ENCODE measurements at regions not wholly inside any gene's neighbourhood (a gene's known extent, or its start where the extent isn't known, plus 50 kb on each side); places are given as distances from the start of the nearest gene placed in this dataset.
"Not testable (repeated sequence)": the region's sequence is repeated elsewhere in the genome, so short reads cannot be mapped to it uniquely, and the experiment has no call there.

DNA sequence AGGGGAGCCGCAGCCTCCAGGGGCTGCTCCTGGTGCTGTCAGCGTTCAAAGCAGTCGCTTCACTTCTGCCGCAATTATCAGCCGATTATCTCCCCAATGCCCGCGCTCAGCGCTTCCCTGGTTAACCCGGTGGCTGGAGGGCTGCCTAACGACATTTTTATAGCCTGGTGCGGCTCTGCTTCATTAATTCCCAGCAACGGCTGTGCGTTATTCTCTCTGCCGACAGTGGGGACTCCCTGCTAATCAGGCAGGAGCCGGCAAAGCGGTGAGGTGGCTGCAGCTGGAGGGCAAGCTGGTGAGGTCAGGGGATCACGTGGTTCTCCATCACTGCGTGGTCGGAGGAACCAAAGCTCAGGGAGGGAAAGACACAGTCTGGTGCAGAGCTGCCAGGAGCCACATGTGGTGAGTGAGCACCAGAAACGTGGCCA, 62.9 kb downstream of the GLRX5 start:
- DNase-seq (ENCODE audit: low read depth): peak; percentile 12

DNA sequence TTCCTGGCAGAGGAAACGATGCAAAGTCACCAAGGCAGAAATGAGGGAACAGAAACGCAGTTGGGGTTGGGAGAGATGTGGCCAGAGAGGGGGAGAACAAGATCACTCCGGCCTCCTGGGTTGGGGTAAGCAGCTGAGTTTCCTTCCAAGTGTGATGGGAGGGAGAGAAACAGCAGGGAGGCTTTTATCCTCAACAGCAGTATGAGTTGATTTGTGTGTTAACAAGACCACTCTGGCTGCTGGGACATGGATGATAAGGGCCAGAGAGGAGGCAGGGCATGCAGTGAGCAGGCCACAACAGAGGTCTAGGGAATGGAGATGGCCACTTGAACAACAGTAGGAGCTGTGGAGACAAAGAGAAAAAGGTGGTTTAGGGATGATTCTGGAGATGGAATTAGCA, 66.8 kb downstream of the GLRX5 start:
- DNase-seq (ENCODE audit: low read depth): no peak

- DNase-seq (ENCODE audit: low read depth): no peak
These were observed 68.6 kb downstream of the GLRX5 start for GRCh38 chr14:95603415-95603814.

- no peak for DNase-seq (ENCODE audit: low read depth)
These were observed 71.4 kb downstream of the GLRX5 start for GRCh38 chr14:95606266-95606665.

DNA sequence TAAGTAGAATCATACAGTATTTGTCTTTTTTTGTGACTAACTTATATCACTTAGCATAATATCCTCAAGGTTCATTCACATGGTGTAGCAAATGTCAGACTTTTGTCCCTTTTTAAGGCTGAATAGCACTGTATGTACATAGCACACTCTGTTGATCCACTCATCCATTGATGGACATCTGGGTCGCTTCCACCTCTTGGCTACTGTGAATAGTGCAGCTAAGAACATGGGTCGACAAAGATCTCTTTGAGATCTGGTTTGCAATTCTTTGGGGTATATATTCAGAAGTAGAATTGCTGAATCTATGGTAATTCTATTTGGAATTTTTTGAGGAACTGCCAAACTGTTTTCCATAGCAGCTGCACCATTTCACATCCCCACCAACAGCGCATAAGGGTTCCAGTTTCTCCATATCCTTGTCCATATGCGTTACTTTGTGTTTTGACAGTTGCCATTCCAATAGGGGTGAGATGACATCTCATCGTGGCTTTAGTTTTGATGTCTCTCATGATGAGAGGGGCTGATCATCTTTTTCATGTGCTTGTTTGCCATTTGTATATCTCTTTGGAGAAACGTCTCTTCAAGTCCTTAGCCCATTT, 73.9 kb downstream of the GLRX5 start:
- DNase-seq (ENCODE audit: low read depth): no peak

DNA sequence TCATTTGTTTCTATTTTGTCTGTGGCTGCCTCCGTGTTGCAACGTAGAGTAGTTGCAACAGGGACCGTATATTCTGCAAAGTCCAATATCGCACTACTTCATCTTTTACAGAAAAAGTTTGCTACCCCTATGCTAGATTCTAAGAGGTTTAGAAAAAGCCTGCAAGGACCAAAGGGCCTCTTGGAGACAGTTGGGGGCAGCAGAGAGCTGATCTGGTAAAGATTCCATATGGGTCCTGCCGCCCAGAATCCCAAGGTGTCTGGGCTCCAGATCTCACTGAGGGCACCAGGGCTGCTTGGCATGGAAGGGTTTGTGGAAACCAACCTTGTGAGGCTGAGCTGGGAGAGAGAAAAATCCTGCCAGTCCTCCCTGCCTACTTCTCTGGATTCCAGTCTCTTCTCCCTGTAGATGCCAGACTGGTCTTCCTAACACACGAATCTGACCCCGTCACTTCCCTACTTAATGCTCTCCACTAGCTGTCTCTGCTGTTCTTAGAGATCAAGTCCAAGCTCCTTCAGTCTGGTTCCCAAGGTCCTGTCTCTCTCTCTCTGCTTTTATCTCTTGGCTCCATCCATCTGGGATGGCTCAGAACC, 74.6 kb downstream of the GLRX5 start:
- peak; percentile 6 for DNase-seq (ENCODE audit: low read depth)

- no peak for DNase-seq (ENCODE audit: low read depth)
These were observed 74.8 kb upstream of the TCL1B start for GRCh38 chr14:95611293-95611880.

DNA sequence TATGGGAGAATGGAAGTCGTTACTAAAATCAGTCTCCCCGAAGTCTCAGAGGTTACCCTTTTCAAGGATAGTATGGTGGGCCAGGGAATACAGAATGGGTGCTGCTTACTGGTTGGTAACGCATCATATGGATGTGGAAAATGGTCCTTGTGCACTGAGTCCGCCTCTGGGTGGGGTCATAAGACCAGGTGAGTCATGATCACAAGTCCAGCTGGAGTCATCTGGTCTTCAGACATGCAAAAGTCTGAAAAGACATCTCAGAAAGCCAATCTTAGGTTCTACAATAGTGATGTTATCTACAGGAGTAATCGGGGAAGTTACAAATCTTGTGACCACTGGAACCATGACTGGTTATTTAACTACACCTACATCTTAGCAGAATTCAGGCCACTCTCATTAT, 71.9 kb upstream of the TCL1B start:
- DNase-seq (ENCODE audit: low read depth): no peak

DNA sequence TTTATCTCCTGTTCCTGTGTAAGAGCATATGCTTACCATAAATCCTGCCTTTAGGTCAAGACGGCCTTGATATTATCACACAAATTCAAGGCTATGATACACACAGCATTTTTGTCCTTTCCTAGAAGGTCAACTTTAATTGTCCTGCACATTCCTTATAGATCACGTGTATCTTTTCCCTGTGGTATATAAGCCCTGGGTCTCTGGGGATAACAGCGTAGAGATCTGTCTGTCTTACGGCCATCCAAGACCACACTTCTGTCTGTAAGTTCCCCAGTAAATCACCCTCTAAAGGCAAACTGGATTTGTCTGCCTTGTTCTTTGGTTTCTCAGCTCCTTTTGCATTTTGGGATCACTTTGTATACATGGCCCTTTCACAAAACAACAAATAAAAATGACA, 69.5 kb upstream of the TCL1B start:
- DNase-seq (ENCODE audit: low read depth): no peak

GRCh38 chr14:95619785-95620417, 66.3 kb upstream of the TCL1B start:
- DNase-seq (ENCODE audit: low read depth): no peak

GRCh38 chr14:95620659-95621059, 65.6 kb upstream of the TCL1B start:
- no peak for DNase-seq (ENCODE audit: low read depth)

DNA sequence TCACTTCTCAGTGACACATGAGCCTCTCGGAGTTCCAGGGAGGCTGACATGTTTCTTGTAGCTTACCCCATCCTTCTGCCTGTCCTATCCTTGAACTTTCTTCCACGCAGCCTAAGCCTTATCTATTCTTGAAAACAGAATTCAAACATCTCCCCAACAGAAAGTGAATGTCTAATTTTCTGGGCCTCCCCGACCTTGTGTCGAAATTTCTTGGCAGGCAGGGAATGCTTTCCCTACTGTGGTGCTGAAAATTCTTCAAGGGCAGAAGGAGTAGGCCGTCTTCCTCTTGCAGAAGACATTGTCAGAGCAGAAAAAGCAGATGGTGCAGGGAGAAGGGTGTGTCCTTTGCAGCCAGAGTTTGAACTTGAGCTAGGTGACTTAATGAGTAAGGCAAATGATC, 63.0 kb upstream of the TCL1B start:
- DNase-seq (ENCODE audit: low read depth): no peak

DNA sequence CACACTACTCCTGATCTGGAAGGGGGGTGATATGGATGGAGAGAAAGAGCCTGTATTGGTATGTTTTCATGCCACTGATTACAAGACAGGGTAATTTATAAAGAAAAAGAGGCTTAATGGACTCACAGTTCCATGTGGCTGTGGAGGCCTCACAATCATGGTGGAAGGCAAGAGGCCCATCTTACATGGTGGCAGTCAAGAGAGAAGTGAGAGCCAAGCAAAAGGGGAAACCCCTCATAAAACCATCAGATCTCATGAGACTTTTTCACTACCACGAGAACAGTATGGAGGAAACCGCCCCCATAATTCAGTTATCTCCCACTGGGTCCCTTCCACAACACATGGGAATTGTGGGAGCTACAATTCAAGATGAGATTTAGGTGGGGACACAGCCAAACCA, 60.5 kb upstream of the TCL1B start:
- DNase-seq (ENCODE audit: low read depth): not testable (repeated sequence)

- no peak for DNase-seq (ENCODE audit: low read depth)
These were observed 51.2 kb upstream of the TCL1B start for GRCh38 chr14:95635051-95635450.
